ENCODE measurements at regions not wholly inside any gene's neighbourhood (a gene's known extent, or its start where the extent isn't known, plus 50 kb on each side); places are given as distances from the start of the nearest gene placed in this dataset.

- Histone ChIP-seq H3K4me2 (no peak overlapping the region), H3K4me3 (ENCODE audit: low read depth in 2 of 2, low read length in 1 of 2) (no peak overlapping the region), H3F3A (replicated peaks; ENCODE audit: insufficient read depth) (no peaks in the 10 kb centered on the region), H3K9ac (no peak overlapping the region), H3K36me3 (replicated peaks in 1 of 2; ENCODE audit: control insufficient read depth in 1 of 2, insufficient read depth in 2 of 2, low read length in 1 of 2) (no peaks in the 10 kb centered on the region), H3K27ac (ENCODE audit: low read depth in 2 of 2, low read length in 1 of 2) (no peak overlapping the region), H3K27me3 (ENCODE audit: insufficient read depth) (no peaks in the 10 kb centered on the region), H3K79me2 (ENCODE audit: insufficient read depth) (no peaks in the 10 kb centered on the region), H3K4me1 (ENCODE audit: control insufficient read depth in 1 of 2, insufficient read depth in 2 of 2, low read depth in 1 of 2, low read length in 1 of 2) (no peaks in the 10 kb centered on the region), H3K9me3 (no peaks in the 10 kb centered on the region), H4K20me1 (ENCODE audit: insufficient read depth) (no peaks in the 10 kb centered on the region), H3K9me2 (no peaks in the 10 kb centered on the region), H2AFZ (ENCODE audit: low read depth) (no peak overlapping the region)
- ChIA-PET POLR2A (no interaction called here), CTCF (interaction anchor here (0.8 to 5.2 kb wide), 3 partner anchors 8 to 168 kb away, joined by 3 to 48 read pairs (median 4); no protein-coding TSS in a partner anchor)
- TF ChIP-seq REST (IDR thresholded peaks at IDR 0.05; ENCODE audit: low read depth, low read length) = no peak
- no peak for TF ChIP-seq ELF1 (IDR thresholded peaks at IDR 0.05)
- TF ChIP-seq TEAD4 (IDR thresholded peaks at IDR 0.05; ENCODE audit: borderline replicate concordance, insufficient read depth) = no peak
- TF ChIP-seq FOSL2 (IDR thresholded peaks at IDR 0.05; ENCODE audit: borderline replicate concordance, low read depth) = no peak
- TF ChIP-seq SIN3A (IDR thresholded peaks at IDR 0.05; ENCODE audit: borderline replicate concordance, low read depth, low read length) = no peak
- no peak for DNase-seq
Measured at GRCh38 chr2:161055289-161055688, 104.9 kb upstream of the TANK start.

- Histone ChIP-seq H3K9me3 (no peaks in the 10 kb centered on the region), H3K9me2 (no peaks in the 10 kb centered on the region), H3K4me3 (ENCODE audit: low read depth in 2 of 2, low read length in 1 of 2) (no peak overlapping the region), H3K9ac (no peak overlapping the region), H3K4me2 (no peak overlapping the region), H3K27ac (ENCODE audit: low read depth in 2 of 2, low read length in 1 of 2) (no peak overlapping the region), H2AFZ (ENCODE audit: low read depth) (no peak overlapping the region), H3F3A (replicated peaks; ENCODE audit: insufficient read depth) (no peaks in the 10 kb centered on the region), H3K36me3 (replicated peaks in 1 of 2; ENCODE audit: control insufficient read depth in 1 of 2, insufficient read depth in 2 of 2, low read length in 1 of 2) (no peaks in the 10 kb centered on the region), H4K20me1 (ENCODE audit: insufficient read depth) (no peaks in the 10 kb centered on the region), H3K27me3 (ENCODE audit: insufficient read depth) (no peaks in the 10 kb centered on the region), H3K4me1 (ENCODE audit: control insufficient read depth in 1 of 2, insufficient read depth in 2 of 2, low read depth in 1 of 2, low read length in 1 of 2) (peaks cover 0 to 5% of the 10 kb centered on the region in 2 experiments; a peak in 1 of 4 replicates), H3K79me2 (ENCODE audit: insufficient read depth) (no peaks in the 10 kb centered on the region)
- CTCF ChIA-PET = interaction anchor here (1.0 to 1.7 kb wide), 2 partner anchors 15 to 65 kb away, joined by 3 to 4 read pairs; no protein-coding TSS in a partner anchor
- WGBS (ENCODE audit: low lambda C conversion rate) = 35% methylated on average over 1 of the region's 1 CpG
- DNase-seq = no peak
- POLR2A ChIA-PET = no interaction called here
- TF ChIP-seq USF1 (IDR thresholded peaks at IDR 0.05; ENCODE audit: borderline replicate concordance, low read depth) (no peak), TEAD4 (IDR thresholded peaks at IDR 0.05; ENCODE audit: borderline replicate concordance, insufficient read depth) (no peak), MAX (IDR thresholded peaks at IDR 0.05; ENCODE audit: low read depth) (no peak), RFX5 (IDR thresholded peaks at IDR 0.05; ENCODE audit: low read length) (no peak), FOSL2 (IDR thresholded peaks at IDR 0.05; ENCODE audit: borderline replicate concordance, low read depth) (no peak), GABPA (IDR thresholded peaks at IDR 0.05; ENCODE audit: low read depth) (no peak), SMC3 (IDR thresholded peaks at IDR 0.05; ENCODE audit: low read depth, low read length) (no peak), SIN3A (IDR thresholded peaks at IDR 0.05; ENCODE audit: borderline replicate concordance, low read depth, low read length) (no peak), NRF1 (IDR thresholded peaks at IDR 0.05; ENCODE audit: low read depth, low read length) (no peak), TCF12 (IDR thresholded peaks at IDR 0.05) (no peak)
Measured at GRCh38 chr2:161059388-161059787, 100.8 kb upstream of the TANK start.

Data from SK-N-SH (cell line).